Spleen (tissue), 11 donors: ENCODE measurements at regions not wholly inside any gene's neighbourhood (a gene's known extent, or its start where the extent isn't known, plus 50 kb on each side); places are given as distances from the start of the nearest gene placed in this dataset.

ENCODE experiments used
- DNase-seq: peaks from one replicate; pipeline ENCODE4 v3.0.0-alpha.2; 2020
- H3K27ac ChIP-seq, 8 donors: fragments of 200-600 bp; sonication (generic) in 7 of 8; 1 replicate in 4 of 8; 2 replicates in 4 of 8; pipeline versions ENCODE4 v1.5.0 to v1.8.0; 2016 to 2021; ENCODE audit warnings: inconsistent platforms in 4 of 8, mild to moderate bottlenecking in 4 of 8, moderate library complexity in 1 of 8
- H3K27me3 ChIP-seq, 7 donors: fragments of 200-600 bp; sonication (generic) in 6 of 7; replicated peaks in 1 of 7; 1 replicate in 4 of 7; 2 replicates in 3 of 7; pipeline versions ENCODE4 v1.5.0 to v1.8.0; 2016 to 2021; ENCODE audit warnings: inconsistent platforms in 3 of 7, mild to moderate bottlenecking in 1 of 7
- H3K36me3 ChIP-seq, 6 donors: fragments of 200-600 bp; sonication (generic) in 5 of 6; 1 replicate in 4 of 6; 2 replicates in 2 of 6; pipeline versions ENCODE4 v1.5.0 to v1.8.0; 2016 to 2021; ENCODE audit warnings: inconsistent platforms in 2 of 6
- H3K4me1 ChIP-seq, 6 donors: fragments of 200-600 bp; sonication (generic) in 5 of 6; 1 replicate in 3 of 6; 2 replicates in 3 of 6; pipeline versions ENCODE4 v1.5.0 to v1.8.0; 2016 to 2021; ENCODE audit warnings: inconsistent platforms in 3 of 6
- H3K4me3 ChIP-seq, 8 donors: fragments of 200-600 bp; sonication (generic) in 7 of 8; 1 replicate in 4 of 8; 2 replicates in 4 of 8; pipeline versions ENCODE4 v1.5.0 to v1.8.0; 2016 to 2021; ENCODE audit warnings: inconsistent platforms in 4 of 8, mild to moderate bottlenecking in 4 of 8, moderate library complexity in 2 of 8
- H3K9me3 ChIP-seq, 8 donors: fragments of 200-600 bp; sonication (generic) in 7 of 8; 1 replicate in 4 of 8; 2 replicates in 4 of 8; pipeline versions ENCODE4 v1.5.0 to v1.8.0; 2016 to 2021; ENCODE audit warnings: inconsistent platforms in 4 of 8
- CTCF ChIP-seq, 11 experiments: fragments of 200-600 bp in 7 of 11; fragments of 450-650 bp in 4 of 11; sonication (generic) in 4 of 11; IDR thresholded peaks in 8 of 11; conservative IDR thresholded peaks in 3 of 11; 1 replicate in 7 of 11; 2 replicates in 4 of 11; pipeline versions ENCODE4 v1.4.0 to v1.8.0; 2016 to 2021; ENCODE audit warnings: antibody characterized with exemption in 11 of 11, inconsistent platforms in 4 of 11, mild to moderate bottlenecking in 1 of 11
- POLR2A ChIP-seq, 3 donors: fragments of 450-650 bp; IDR thresholded peaks; one replicate each; pipeline ENCODE4 v1.5.1; 2017; ENCODE audit warnings: antibody characterized with exemption in 3 of 3, mild to moderate bottlenecking in 1 of 3
- POLR2AphosphoS5 ChIP-seq, 3 donors: sonication (generic); formaldehyde crosslinking; IDR thresholded peaks; one replicate each; pipeline ENCODE4 v1.5.1; 2017; ENCODE audit warnings: antibody characterized with exemption in 3 of 3
- WGBS, 5 donors: extraction: QIAGEN DNeasy Blood & Tissue Kit in 3 of 5; methylation state at CpG; one replicate each; pipeline versions ENCODE4 v1.1.5 to v1.1.7; 2013 to 2018; 5-methylcytosine and 5-hydroxymethylcytosine counted together
- intact Hi-C: fragments of 100-400 bp; cut with DNase I; formaldehyde crosslinking; loops from one replicate; pipeline ENCODE4 v1.15.0; 2023; ENCODE audit warnings: low total_unique reads
- donor health status: healthy with polysubstance abuse.
- donor health status: DM: no; HTN: no; CAD: no; lungs with moderate emphysema.
- donor health status: DM: no; HTN: no; CAD: no.
- donor health status: Bipolar disorder and iron deficiency.
- donor health status: healthy.
- donor health status: DM: no; HTN: no; CAD: no.
- donor health status: DM: yes; HTN: yes; CAD: no.

- Histone ChIP-seq H3K4me3 (no peak overlapping the region), H3K36me3 (no peaks in the 10 kb centered on the region), H3K27me3 (no peaks in the 10 kb centered on the region), H3K4me1 (no peaks in the 10 kb centered on the region), H3K9me3 (no peaks in the 10 kb centered on the region), H3K27ac (no peak overlapping the region)
- DNase-seq: no peak
- intact Hi-C loops: no loop called here
- TF ChIP-seq POLR2AphosphoS5 (IDR thresholded peaks at IDR 0.05): no peak
- no peak for TF ChIP-seq CTCF (IDR thresholded peaks at IDR 0.05 in 8 of 11, conservative IDR thresholded peaks at IDR 0.05 in 3 of 11)
- TF ChIP-seq POLR2A (IDR thresholded peaks at IDR 0.05): no peak
- WGBS, 5 donors: 69 to 80% (median 75%) methylated on average over 4 of the region's 4 CpGs
Observed at GRCh38 chr1:90370686-90371447, 346.2 kb downstream of the BARHL2 start.

GRCh38 chr1:90362163-90362562 lies 354.9 kb downstream of the BARHL2 start:
- 87 to 100% (median 93%) methylated on average over 2 of the region's 2 CpGs for WGBS, 5 donors

GRCh38 chr1:90361026-90361425 lies 356.1 kb downstream of the BARHL2 start:
- DNase-seq: no peak
- 84 to 94% (median 89%) methylated on average over 1 of the region's 1 CpG for WGBS, 5 donors

More at GRCh38 chr1:90362163-90362562, 354.9 kb downstream of the BARHL2 start:
- H3K4me3 ChIP-seq: no peak overlapping the region
- no peak for TF ChIP-seq POLR2A (IDR thresholded peaks at IDR 0.05)
- no peak for TF ChIP-seq CTCF (IDR thresholded peaks at IDR 0.05 in 8 of 11, conservative IDR thresholded peaks at IDR 0.05 in 3 of 11)
- TF ChIP-seq POLR2AphosphoS5 (IDR thresholded peaks at IDR 0.05): no peak
- H3K27ac ChIP-seq: no peak overlapping the region
- intact Hi-C loops: no loop called here
- no peaks in the 10 kb centered on the region for H3K4me1 ChIP-seq
- H3K27me3 ChIP-seq: peaks cover 0 to 6% (median 0%) of the 10 kb centered on the region in 7 donors
- no peak for DNase-seq
- H3K36me3 ChIP-seq: no peaks in the 10 kb centered on the region
- H3K9me3 ChIP-seq: peaks cover 0 to 4% (median 0%) of the 10 kb centered on the region in 8 donors

More at GRCh38 chr1:90361026-90361425, 356.1 kb downstream of the BARHL2 start:
- Histone ChIP-seq H3K27me3 (peaks cover 0 to 6% (median 0%) of the 10 kb centered on the region in 7 donors), H3K4me3 (no peak overlapping the region), H3K36me3 (no peaks in the 10 kb centered on the region), H3K9me3 (peaks cover 0 to 4% (median 0%) of the 10 kb centered on the region in 8 donors), H3K4me1 (no peaks in the 10 kb centered on the region), H3K27ac (no peak overlapping the region)
- TF ChIP-seq CTCF (IDR thresholded peaks at IDR 0.05 in 8 of 11, conservative IDR thresholded peaks at IDR 0.05 in 3 of 11) (no peak), POLR2A (IDR thresholded peaks at IDR 0.05) (no peak), POLR2AphosphoS5 (IDR thresholded peaks at IDR 0.05) (no peak)
- intact Hi-C loops: no loop called here
